HepG2 (cell line): ENCODE measurements at regions not wholly inside any gene's neighbourhood (a gene's known extent, or its start where the extent isn't known, plus 50 kb on each side); places are given as distances from the start of the nearest gene placed in this dataset.

ENCODE experiments used
- ATAC-seq: fragments of 200-7000 bp; cut with Tn5 transposase; 3 replicates; pipeline ENCODE4 v1.9.1; 2020; ENCODE audit warnings: mild to moderate bottlenecking, moderate library complexity
- BruUV-seq: library from RNA; stranded (reverse); fragments of 400-500 nt; replicated peaks from 2 replicates; lab custom pipeline; 2021; lab: Mats Ljungman, UMichigan
- CTCF ChIA-PET: fragments of 300-600 bp; formaldehyde crosslinking; extraction: SDS; loops from one replicate; lab custom pipeline; 2021; ENCODE audit warnings: low total read pairs, inconsistent platforms, low intra/inter-chr PET ratio; lab: Yijun Ruan, JAX
- POLR2A ChIA-PET: fragments of 350-600 bp; sonication (Branson Sonifier 250); formaldehyde crosslinking; loops from one replicate; lab custom pipeline; 2020; ENCODE audit warnings: antibody characterized with exemption, inconsistent platforms; lab: Yijun Ruan, JAX
- DNase-seq: peaks from one replicate; pipeline ENCODE4 v3.0.0-alpha.2; 2015; ENCODE audit warnings: low spot score
- FAIRE-seq: peaks from 3 replicates; lab custom pipeline; 2011; peaks lifted over from hg19 to GRCh38; lab: Jason Lieb, UNC
- H2AFZ ChIP-seq: one replicate; pipeline ENCODE4 v1.6.1; 2011; ENCODE audit warnings: low read length, inconsistent platforms
- H3K27ac ChIP-seq: fragments of 300-600 bp; 3 replicates; pipeline ENCODE4 v1.8.0; 2011; ENCODE audit warnings: mixed run types, mild to moderate bottlenecking, mixed read lengths, low read length, inconsistent platforms; ENCODE audit not compliant: insufficient read depth; ENCODE audit errors: extremely low read length
- H3K27me3 ChIP-seq, 2 experiments: fragments of 200-600 bp in 1 of 2; 2 replicates in 1 of 2; 3 replicates in 1 of 2; pipeline versions ENCODE4 v1.6.0 to v1.8.0; 2011; ENCODE audit warnings: low read length in 2 of 2, mild to moderate bottlenecking in 2 of 2, moderate library complexity in 2 of 2, inconsistent platforms in 1 of 2; ENCODE audit not compliant: insufficient read depth in 2 of 2, control insufficient read depth in 1 of 2
- H3K36me3 ChIP-seq, 2 experiments: fragments of 200-600 bp in 1 of 2; replicated peaks in 1 of 2; 2 replicates in 1 of 2; 3 replicates in 1 of 2; pipeline versions ENCODE4 v1.5.1 to v1.8.0; 2011; ENCODE audit warnings: low read length in 2 of 2, inconsistent platforms in 1 of 2; ENCODE audit not compliant: insufficient read depth in 2 of 2, control insufficient read depth in 1 of 2
- H3K4me1 ChIP-seq: 2 replicates; pipeline ENCODE4 v1.5.1; 2012; ENCODE audit warnings: low read length, inconsistent platforms; ENCODE audit not compliant: insufficient read depth
- H3K4me2 ChIP-seq: 2 replicates; pipeline ENCODE4 v1.6.0; 2011; ENCODE audit warnings: low read depth, low read length, inconsistent platforms
- H3K4me3 ChIP-seq, 3 experiments: fragments of 200-600 bp in 1 of 3; sonication (generic), shearing (Covaris generic) in 1 of 3; replicated peaks in 1 of 3; 2 replicates each; pipeline ENCODE4 v1.5.1; 2011 to 2016; ENCODE audit warnings: low read length in 3 of 3, inconsistent platforms in 2 of 3, low read depth in 2 of 3, mild to moderate bottlenecking in 2 of 3, control low read depth in 1 of 3, mixed read lengths in 1 of 3; ENCODE audit not compliant: insufficient read depth in 1 of 3
- H3K79me2 ChIP-seq: one replicate; pipeline ENCODE4 v1.6.1; 2011; ENCODE audit warnings: low read length, inconsistent platforms; ENCODE audit not compliant: insufficient read depth
- H3K9ac ChIP-seq: 2 replicates; pipeline ENCODE4 v1.6.0; 2011; ENCODE audit warnings: mild to moderate bottlenecking, low read depth, low read length, inconsistent platforms; ENCODE audit not compliant: insufficient read depth
- H3K9me3 ChIP-seq: 2 replicates; pipeline ENCODE4 v1.5.1; 2012; ENCODE audit warnings: mild to moderate bottlenecking, low read length
- H4K20me1 ChIP-seq: 2 replicates; pipeline ENCODE4 v1.6.0; 2011; ENCODE audit warnings: inconsistent platforms, mild to moderate bottlenecking, low read length, moderate library complexity; ENCODE audit not compliant: insufficient read depth
- ATF1 ChIP-seq: IDR thresholded peaks from 2 replicates; pipeline ENCODE4 v1.6.1; 2016; ENCODE audit warnings: mild to moderate bottlenecking, control low read depth
- CBX1 ChIP-seq: IDR thresholded peaks from one replicate; pipeline ENCODE4 v1.6.1; 2016; ENCODE audit warnings: antibody characterized with exemption, low read depth
- DMTF1 ChIP-seq: sonication (generic); formaldehyde crosslinking; IDR thresholded peaks from 2 replicates; pipeline ENCODE4 v1.4.0; 2020; ENCODE audit warnings: mild to moderate bottlenecking, missing genetic modification reagents
- ESRRA ChIP-seq: sonication (generic); formaldehyde crosslinking; IDR thresholded peaks from 2 replicates; pipeline ENCODE4 v1.5.1; 2020; ENCODE audit warnings: mild to moderate bottlenecking, low read depth, missing genetic modification reagents
- GABPB1 ChIP-seq: IDR thresholded peaks from 2 replicates; pipeline ENCODE4 v1.6.1; 2016; ENCODE audit warnings: mild to moderate bottlenecking, missing genetic modification reagents, moderate library complexity, missing compliant biosample characterization
- GLI4 ChIP-seq: sonication (generic); formaldehyde crosslinking; IDR thresholded peaks from 2 replicates; pipeline ENCODE4 v1.5.1; 2020; ENCODE audit warnings: missing genetic modification reagents, mild to moderate bottlenecking, moderate library complexity, borderline replicate concordance
- HIC2 ChIP-seq: sonication (generic); formaldehyde crosslinking; IDR thresholded peaks from 2 replicates; pipeline ENCODE4 v1.9.0; 2022; ENCODE audit warnings: low read depth, missing genetic modification reagents
- HNRNPL ChIP-seq: fragments of 200-400 bp; formaldehyde crosslinking; IDR thresholded peaks from 2 replicates; pipeline ENCODE4 v1.6.1; 2017; ENCODE audit warnings: mild to moderate bottlenecking, low read depth, low read length
- MXD1 ChIP-seq: sonication (generic); formaldehyde crosslinking; IDR thresholded peaks from 2 replicates; pipeline ENCODE4 v1.4.0; 2020; ENCODE audit warnings: mild to moderate bottlenecking, missing genetic modification reagents
- MXD3 ChIP-seq: IDR thresholded peaks from 2 replicates; pipeline ENCODE4 v1.6.1; 2016; ENCODE audit warnings: mild to moderate bottlenecking, missing biosample characterization, missing genetic modification reagents
- RARA ChIP-seq: IDR thresholded peaks from 2 replicates; pipeline ENCODE4 v1.6.1; 2016; ENCODE audit warnings: missing genetic modification reagents, missing compliant biosample characterization
- SUZ12 ChIP-seq: fragments of 150-350 bp; IDR thresholded peaks from 2 replicates; pipeline ENCODE4 v1.6.1; 2014; ENCODE audit warnings: low read depth, low read length
- TARDBP ChIP-seq: sonication (generic); formaldehyde crosslinking; IDR thresholded peaks from 2 replicates; pipeline ENCODE4 v1.8.0; 2022; ENCODE audit warnings: mild to moderate bottlenecking, missing genetic modification reagents
- ZNF136 ChIP-seq: sonication (generic); formaldehyde crosslinking; IDR thresholded peaks from 2 replicates; pipeline ENCODE4 v1.8.1; 2022; ENCODE audit warnings: low read depth, mild to moderate bottlenecking, moderate library complexity, missing genetic modification reagents
- ZNF530 ChIP-seq: sonication (generic); formaldehyde crosslinking; IDR thresholded peaks from 2 replicates; pipeline ENCODE4 v1.5.0; 2020; ENCODE audit warnings: low read depth, mild to moderate bottlenecking, missing genetic modification reagents
- ZNF609 ChIP-seq: sonication (generic); formaldehyde crosslinking; IDR thresholded peaks from 2 replicates; pipeline ENCODE4 v1.4.0; 2020; ENCODE audit warnings: mild to moderate bottlenecking, missing genetic modification reagents, borderline replicate concordance
- ZNF674 ChIP-seq: sonication (generic); formaldehyde crosslinking; IDR thresholded peaks from 2 replicates; pipeline ENCODE4 v1.5.0; 2020; ENCODE audit warnings: low read depth, mild to moderate bottlenecking, missing genetic modification reagents
- WGBS: methylation state at CpG from one replicate; pipeline ENCODE4 v1.1.6; 2017; ENCODE audit warnings: low lambda C conversion rate; 5-methylcytosine and 5-hydroxymethylcytosine counted together
- in situ Hi-C: cut with HindIII; loops from 2 replicates; pipeline ENCODE4 v1.10.0; 2017; ENCODE audit warnings: low pct_unique_long_range_greater_than_20kb; ENCODE audit not compliant: extremely low pct_ligation_motif_present
- intact Hi-C: fragments of 100-400 bp; cut with micrococcal nuclease; formaldehyde crosslinking; loops from one replicate; pipeline ENCODE4 v1.10.0; 2022; ENCODE audit not compliant: unreplicated experiment

- H3K4me3 ChIP-seq: no peak overlapping the region
- no TSS peak for BruUV-seq
- DNase-seq (no peak), FAIRE-seq (no peak), ATAC-seq (no peak)
- in situ Hi-C loops: no loop called here
- no peak overlapping the region for H3K9ac ChIP-seq
- no peak overlapping the region for H3K4me2 ChIP-seq
- H2AFZ ChIP-seq: no peak overlapping the region
- H3K27ac ChIP-seq: no peak overlapping the region
- H3K36me3 ChIP-seq: no peaks in the 10 kb centered on the region
- no peaks in the 10 kb centered on the region for H3K4me1 ChIP-seq
- H4K20me1 ChIP-seq: no peaks in the 10 kb centered on the region
- ChIA-PET POLR2A (no interaction called here), CTCF (no interaction called here)
- intact Hi-C loops: no loop called here
- peaks cover 0 to 9% of the 10 kb centered on the region in 2 experiments; a peak in 2 of 5 replicates for H3K27me3 ChIP-seq
- no peaks in the 10 kb centered on the region for H3K9me3 ChIP-seq
- no peaks in the 10 kb centered on the region for H3K79me2 ChIP-seq
- 0% methylated on average over 3 of the region's 3 CpGs for WGBS
- TF ChIP-seq DMTF1 (CRISPR knock-in tag) (no peak), SUZ12 (no peak), GLI4 (CRISPR knock-in tag) (no peak), MXD3 (CRISPR knock-in tag) (no peak), ZNF530 (CRISPR knock-in tag) (no peak), ATF1 (no peak), MXD1 (no peak), CBX1 (no peak), ZNF609 (no peak), ESRRA (CRISPR knock-in tag) (no peak), ZNF674 (CRISPR knock-in tag) (no peak), ZNF136 (CRISPR knock-in tag) (no peak), GABPB1 (CRISPR knock-in tag) (no peak), TARDBP (CRISPR knock-in tag) (no peak), RARA (CRISPR knock-in tag) (no peak), HNRNPL (no peak), HIC2 (CRISPR knock-in tag) (no peak)
These were observed 397.1 kb downstream of the TSN start for GRCh38 chr2:122152571-122152970.
